Gastroesophageal sphincter (tissue), 3 donors: ENCODE measurements at regions not wholly inside any gene's neighbourhood (a gene's known extent, or its start where the extent isn't known, plus 50 kb on each side); places are given as distances from the start of the nearest gene placed in this dataset.

ENCODE experiments used
- CTCF ChIP-seq, 4 experiments: fragments of 200-600 bp in 2 of 4; fragments of 450-650 bp in 2 of 4; sonication (generic) in 1 of 4; IDR thresholded peaks; one replicate each; pipeline ENCODE4 v1.5.1; 2017 to 2019; ENCODE audit warnings: antibody characterized with exemption in 4 of 4, mild to moderate bottlenecking in 2 of 4, moderate library complexity in 2 of 4
- POLR2A ChIP-seq, 2 donors: fragments of 450-650 bp; IDR thresholded peaks; one replicate each; pipeline ENCODE4 v1.6.1; 2017; ENCODE audit warnings: antibody characterized with exemption in 2 of 2, mild to moderate bottlenecking in 2 of 2, moderate library complexity in 1 of 2
- POLR2AphosphoS5 ChIP-seq: sonication (generic); formaldehyde crosslinking; IDR thresholded peaks from one replicate; pipeline ENCODE4 v1.6.1; 2017; ENCODE audit warnings: antibody characterized with exemption

GRCh38 chr10:123517901-123518300, 148.3 kb upstream of the GPR26 start:
- TF ChIP-seq POLR2AphosphoS5 (no peak), CTCF (IDR thresholded peaks at IDR 0.05) (no peak), POLR2A (IDR thresholded peaks at IDR 0.05) (no peak)
